ENCODE measurements at regions not wholly inside any gene's neighbourhood (a gene's known extent, or its start where the extent isn't known, plus 50 kb on each side); places are given as distances from the start of the nearest gene placed in this dataset.
"Not testable (repeated sequence)": the region's sequence is repeated elsewhere in the genome, so short reads cannot be mapped to it uniquely, and the experiment has no call there.

GRCh38 chr22:27087051-27087450 lies 429.7 kb downstream of the MIAT start:
- ATAC-seq, result no peak
- DNase-seq, result no peak
- intact Hi-C loops (cut with DNase I, micrococcal nuclease), result no loop called here

- DNase-seq (no peak), ATAC-seq (no peak)
- intact Hi-C loops (cut with DNase I, micrococcal nuclease), result no loop called here
Measured at GRCh38 chr22:27088026-27088425, 430.6 kb downstream of the MIAT start.

GRCh38 chr22:27089264-27089663 lies 431.9 kb downstream of the MIAT start:
- ATAC-seq, result no peak
- no peak for DNase-seq
- intact Hi-C loops (cut with DNase I, micrococcal nuclease), result no loop called here

GRCh38 chr22:27090611-27091011 lies 433.2 kb downstream of the MIAT start:
- ATAC-seq (no peak), DNase-seq (no peak)
- intact Hi-C loops (cut with DNase I, micrococcal nuclease), result no loop called here

- intact Hi-C loops (cut with DNase I, micrococcal nuclease), result no loop called here
- no peak for DNase-seq
- ATAC-seq, result no peak
Measured at GRCh38 chr22:27093422-27093821, 436.0 kb downstream of the MIAT start.

DNA sequence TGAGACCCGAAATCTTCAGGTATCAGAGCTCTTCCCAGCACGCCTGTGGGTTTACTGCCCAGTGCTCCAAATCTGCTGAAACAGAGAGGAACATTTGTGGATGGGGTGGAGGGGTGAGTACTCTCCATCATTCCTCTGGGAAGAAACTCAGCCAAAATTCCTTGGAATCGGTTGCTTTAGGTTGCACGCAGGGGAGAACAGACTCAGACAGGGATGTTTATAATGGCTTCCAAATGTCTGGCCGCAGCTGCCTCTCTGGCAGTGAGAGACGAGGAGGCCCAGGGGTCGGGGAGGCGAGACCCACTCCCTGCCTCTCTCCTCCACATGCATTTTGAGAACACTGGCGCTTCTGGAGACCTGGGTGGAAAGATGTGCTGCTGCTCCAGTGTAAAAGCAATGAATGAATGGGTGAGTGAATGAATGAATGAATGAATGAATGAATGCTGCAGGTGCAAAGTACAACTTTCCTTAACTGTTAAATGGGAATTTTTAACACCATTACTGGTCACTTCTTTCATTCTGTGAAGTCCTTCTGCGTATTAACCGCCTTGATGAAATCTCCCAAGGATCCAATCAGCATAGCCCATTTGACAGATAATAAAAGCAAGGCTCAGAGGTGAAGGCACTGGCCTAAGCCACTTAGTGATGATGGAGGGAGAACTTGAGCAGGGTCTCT lies 437.4 kb downstream of the MIAT start:
- no peak for DNase-seq
- intact Hi-C loops (cut with DNase I, micrococcal nuclease), result no loop called here
- ATAC-seq, result no peak

- intact Hi-C loops (cut with DNase I, micrococcal nuclease), result no loop called here
- ATAC-seq, result no peak
- DNase-seq, result no peak
Measured at GRCh38 chr22:27097506-27097905, 440.1 kb downstream of the MIAT start.

GRCh38 chr22:27097933-27098332 lies 440.5 kb downstream of the MIAT start:
- ATAC-seq (no peak), DNase-seq (no peak)
- intact Hi-C loops (cut with DNase I, micrococcal nuclease), result no loop called here

- DNase-seq (no peak), ATAC-seq (no peak)
- intact Hi-C loops (cut with DNase I, micrococcal nuclease), result no loop called here
Measured at GRCh38 chr22:27099946-27100722, 442.7 kb downstream of the MIAT start.

DNA sequence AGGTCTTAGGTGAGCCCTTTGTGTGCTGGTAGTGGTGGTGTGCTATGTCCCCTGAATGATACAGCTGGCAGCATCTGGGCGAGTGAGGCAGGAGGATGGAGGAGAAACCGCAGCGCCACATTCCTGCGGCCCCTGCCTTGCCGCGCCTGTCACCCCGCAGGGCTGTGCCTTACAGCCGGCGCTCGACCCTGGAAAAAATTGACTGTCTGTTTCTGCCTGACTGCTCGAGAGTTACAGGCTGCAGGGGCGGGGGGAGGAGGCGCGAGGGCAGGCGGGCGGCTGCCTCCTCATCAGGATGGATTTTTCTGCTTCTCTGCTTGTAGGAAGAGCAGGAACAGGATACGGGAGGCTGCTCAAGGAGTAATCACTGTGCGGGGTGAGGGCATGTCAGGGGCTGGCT lies 443.4 kb downstream of the MIAT start:
- intact Hi-C loops (cut with DNase I, micrococcal nuclease), result no loop called here
- ATAC-seq (no peak), DNase-seq (no peak)

GRCh38 chr22:27101288-27101687 lies 443.9 kb downstream of the MIAT start:
- intact Hi-C loops (cut with DNase I, micrococcal nuclease), result no loop called here
- no peak for DNase-seq
- no peak for ATAC-seq

DNA sequence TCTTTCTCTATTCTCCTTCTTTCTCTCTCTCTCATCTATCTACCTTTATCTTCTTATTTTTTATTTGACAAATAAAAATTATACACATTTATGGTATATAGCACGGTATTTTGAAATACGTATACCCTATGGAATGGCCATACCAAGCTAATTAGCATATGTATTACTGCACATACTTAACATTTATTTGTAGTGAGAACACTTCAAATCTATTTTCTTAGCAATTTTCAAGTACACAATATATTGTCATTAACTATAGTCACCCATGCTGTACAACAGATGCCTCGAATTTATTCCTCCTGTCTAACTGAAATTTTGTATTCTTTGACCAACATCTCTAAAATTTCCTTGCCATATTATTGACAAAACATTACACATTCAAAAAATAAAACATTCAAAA lies 447.1 kb downstream of the MIAT start:
- DNase-seq (no peak), ATAC-seq (no peak)
- intact Hi-C loops (cut with DNase I, micrococcal nuclease), result no loop called here

DNA sequence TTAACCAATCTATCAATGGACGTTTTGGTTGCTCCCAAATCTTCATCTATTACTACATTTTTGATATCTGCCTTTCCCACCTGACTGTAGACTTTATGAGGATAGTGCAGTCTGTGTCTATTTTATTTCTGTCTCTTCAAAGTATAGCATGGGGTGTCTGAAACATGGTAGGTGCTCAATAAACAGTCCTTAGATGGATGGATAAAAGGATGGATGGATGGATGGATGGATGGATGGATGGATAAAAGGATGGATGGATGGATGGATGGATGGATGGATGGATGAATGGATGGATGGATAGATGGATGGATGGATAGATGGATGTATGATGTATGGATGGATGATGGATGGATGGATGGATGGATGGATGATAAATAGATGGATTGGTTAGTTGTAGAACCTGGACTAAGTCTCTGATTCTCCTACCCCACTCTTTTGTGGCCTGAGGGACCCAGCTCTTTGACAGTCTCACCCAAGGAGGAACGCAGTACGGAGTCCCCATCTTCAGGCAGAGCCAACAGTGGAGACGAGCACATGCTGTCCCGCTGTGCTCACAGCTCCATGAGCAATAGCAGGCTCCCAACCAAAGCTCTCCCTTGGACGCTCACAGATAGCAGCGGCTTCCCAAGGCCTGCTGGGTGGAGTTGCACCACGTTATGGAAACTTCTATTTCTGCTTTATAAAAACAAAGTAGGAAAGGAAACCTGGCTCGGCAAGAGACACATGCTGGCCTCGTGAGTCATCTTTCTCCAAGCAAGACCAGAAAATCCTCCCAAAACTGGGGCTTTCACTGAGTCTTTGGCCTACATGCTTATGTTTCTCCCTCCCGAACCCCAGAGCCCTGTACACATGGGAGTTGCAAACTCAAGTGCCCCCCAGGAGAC lies 448.0 kb downstream of the MIAT start:
- ATAC-seq, result no peak
- intact Hi-C loops (cut with DNase I, micrococcal nuclease), result no loop called here
- DNase-seq, result peak in 1 of 2 donors; percentile 60

- intact Hi-C loops (cut with DNase I, micrococcal nuclease), result no loop called here
- ATAC-seq (no peak), DNase-seq (no peak)
Measured at GRCh38 chr22:27106985-27107384, 449.6 kb downstream of the MIAT start.

- intact Hi-C loops (cut with DNase I, micrococcal nuclease), result no loop called here
- no peak for ATAC-seq
Measured at GRCh38 chr22:27107386-27107785, 450.0 kb downstream of the MIAT start.

DNA sequence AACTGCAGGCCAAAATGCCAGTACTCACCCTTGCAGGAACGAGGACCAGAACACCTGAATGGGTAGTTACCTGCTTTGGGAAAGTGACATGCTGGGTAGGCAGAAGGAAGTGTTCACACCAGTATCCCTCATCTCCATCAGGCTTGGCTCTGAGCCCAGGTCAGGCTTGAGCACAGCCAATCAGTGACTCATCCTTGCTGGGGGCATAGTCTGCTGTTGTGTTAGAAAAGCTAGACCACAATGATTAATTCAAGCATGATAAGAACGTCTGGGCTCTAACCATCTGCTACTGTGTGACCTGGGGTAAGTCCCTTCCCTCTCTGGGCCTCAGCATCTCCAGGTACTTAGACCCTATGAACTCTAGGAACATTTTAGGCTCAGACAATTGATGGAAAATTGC lies 450.4 kb downstream of the MIAT start:
- ATAC-seq, result no peak
- intact Hi-C loops (cut with DNase I, micrococcal nuclease), result no loop called here

More at GRCh38 chr22:27107386-27107785, 450.0 kb downstream of the MIAT start:
- DNase-seq, result no peak

DNA sequence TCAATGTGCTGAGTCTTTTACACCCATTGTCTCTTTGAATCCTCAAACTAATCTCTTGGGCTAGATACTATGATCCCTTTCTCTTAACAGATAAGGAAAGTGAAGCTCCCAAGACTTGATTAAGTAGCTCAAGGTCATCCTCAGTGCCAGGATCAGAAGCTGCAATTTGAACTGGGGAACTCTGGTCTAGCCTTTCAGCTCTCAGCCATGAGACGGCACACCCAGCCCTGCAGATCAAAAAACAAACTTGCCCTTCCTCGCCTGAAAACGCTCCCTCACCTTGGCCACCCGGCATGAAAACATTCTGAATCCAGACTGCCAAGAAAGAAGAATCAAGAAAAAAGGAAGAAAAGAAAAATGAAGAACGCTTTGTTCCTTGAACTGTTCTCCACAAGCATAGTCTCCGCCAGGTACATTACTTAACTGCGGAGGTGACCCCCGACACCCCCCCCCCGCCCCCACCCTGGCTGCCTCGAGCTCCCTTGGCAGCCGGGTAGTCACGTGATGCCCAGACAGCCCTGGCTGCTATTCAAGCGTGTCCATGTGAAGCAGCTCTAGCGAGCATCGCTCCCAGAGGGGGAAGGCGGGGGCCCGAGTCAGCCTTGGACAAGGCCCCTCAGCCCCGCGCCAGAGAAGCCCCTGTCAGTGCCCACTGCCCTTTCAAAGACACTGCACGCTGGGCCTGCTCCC lies 451.2 kb downstream of the MIAT start:
- intact Hi-C loops (cut with DNase I, micrococcal nuclease), result no loop called here
- no peak for ATAC-seq
- DNase-seq, result peak; percentile 15 to 39

More for the DNA sequence above, 450.4 kb downstream of the MIAT start:
- DNase-seq, result peak; percentile 29 to 44

GRCh38 chr22:27109406-27109805 lies 452.0 kb downstream of the MIAT start:
- intact Hi-C loops (cut with DNase I, micrococcal nuclease); DNase-seq; ATAC-seq: not testable (repeated sequence)

Data from left colon (tissue), 2 donors.